HG03097 (cell line): ENCODE measurements at regions not wholly inside any gene's neighbourhood (a gene's known extent, or its start where the extent isn't known, plus 50 kb on each side); places are given as distances from the start of the nearest gene placed in this dataset.
A peak's percentile ranks its signal among the peaks of the same experiment; 100 is the strongest.
"Not testable (repeated sequence)": the region's sequence is repeated elsewhere in the genome, so short reads cannot be mapped to it uniquely, and the experiment has no call there.

ENCODE experiments used
- ATAC-seq: cut with Tn5 transposase; IDR thresholded peaks from one replicate; pipeline ENCODE4 v1.9.1; 2021; ENCODE audit not compliant: unreplicated experiment, low FRiP score

GRCh38 chr13:50493683-50494082 lies 349.8 kb downstream of the DLEU7 start:
- no peak for ATAC-seq

GRCh38 chr13:50494138-50494537 lies 349.4 kb downstream of the DLEU7 start:
- ATAC-seq: no peak

- ATAC-seq: not testable (repeated sequence)
Measured at GRCh38 chr13:50503212-50503611, 340.3 kb downstream of the DLEU7 start.

GRCh38 chr13:50509167-50509566 lies 334.3 kb downstream of the DLEU7 start:
- no peak for ATAC-seq

- ATAC-seq: no peak
Measured at GRCh38 chr13:50509771-50510441, 333.6 kb downstream of the DLEU7 start.

- ATAC-seq: not testable (repeated sequence)
Measured at GRCh38 chr13:50510885-50511545, 332.5 kb downstream of the DLEU7 start.

GRCh38 chr13:50511877-50512341 lies 331.6 kb downstream of the DLEU7 start:
- ATAC-seq: peak; percentile 46

- peak; percentile 72 for ATAC-seq
Measured at GRCh38 chr13:50512474-50513299, 330.8 kb downstream of the DLEU7 start.

- ATAC-seq: no peak
Measured at GRCh38 chr13:50513300-50513877, 330.1 kb downstream of the DLEU7 start.

- ATAC-seq: no peak
Measured at GRCh38 chr13:50514249-50514648, 329.2 kb downstream of the DLEU7 start.

- no peak for ATAC-seq
Measured at GRCh38 chr13:50518131-50518530, 325.4 kb downstream of the DLEU7 start.

GRCh38 chr13:50518781-50519201 lies 324.7 kb downstream of the DLEU7 start:
- no peak for ATAC-seq

- no peak for ATAC-seq
Measured at GRCh38 chr13:50519866-50520265, 323.6 kb downstream of the DLEU7 start.

- no peak for ATAC-seq
Measured at GRCh38 chr13:50521006-50521830, 322.3 kb downstream of the DLEU7 start.

- no peak for ATAC-seq
Measured at GRCh38 chr13:50521831-50522149, 321.7 kb downstream of the DLEU7 start.

GRCh38 chr13:50522506-50522905 lies 321.0 kb downstream of the DLEU7 start:
- ATAC-seq: no peak

- ATAC-seq: no peak
Measured at GRCh38 chr13:50523307-50523706, 320.2 kb downstream of the DLEU7 start.

GRCh38 chr13:50524560-50524959 lies 318.9 kb downstream of the DLEU7 start:
- ATAC-seq: no peak

- ATAC-seq: no peak
Measured at GRCh38 chr13:50526661-50527071, 316.8 kb downstream of the DLEU7 start.

GRCh38 chr13:50527188-50527587 lies 316.3 kb downstream of the DLEU7 start:
- no peak for ATAC-seq
